CD14-positive monocyte (primary cell): ENCODE measurements at regions not wholly inside any gene's neighbourhood (a gene's known extent, or its start where the extent isn't known, plus 50 kb on each side); places are given as distances from the start of the nearest gene placed in this dataset.

Experiments
- DNase-seq, 3 donors: peaks; one replicate each; pipeline ENCODE4 v3.0.0-alpha.2; 2011 to 2022
- H2AFZ ChIP-seq: 2 replicates; pipeline ENCODE4 v1.6.0; 2012; ENCODE audit warnings: mild to moderate bottlenecking, low read depth, low read length, inconsistent platforms; ENCODE audit not compliant: insufficient read depth, poor library complexity, severe bottlenecking
- H3K27ac ChIP-seq, 2 donors: 1 replicate in 1 of 2; 2 replicates in 1 of 2; pipeline ENCODE4 v1.5.1; 2012 to 2013; ENCODE audit warnings: low read length in 2 of 2, control low read depth in 1 of 2, inconsistent platforms in 1 of 2, low read depth in 1 of 2, mild to moderate bottlenecking in 1 of 2
- H3K27me3 ChIP-seq, 2 donors: one replicate each; pipeline versions ENCODE4 v1.6.0 to v1.6.1; 2011 to 2013; ENCODE audit warnings: low read length in 2 of 2; ENCODE audit not compliant: control insufficient read depth in 2 of 2, insufficient read depth in 2 of 2
- H3K36me3 ChIP-seq, 2 donors: replicated peaks in 1 of 2; 1 replicate in 1 of 2; 2 replicates in 1 of 2; pipeline versions ENCODE4 v1.5.1 to v1.6.1; 2012 to 2013; ENCODE audit warnings: low read length in 2 of 2, control low read depth in 1 of 2, inconsistent platforms in 1 of 2, mild to moderate bottlenecking in 1 of 2; ENCODE audit not compliant: insufficient read depth in 2 of 2, control insufficient read depth in 1 of 2
- H3K4me1 ChIP-seq, 2 donors: 1 replicate in 1 of 2; 2 replicates in 1 of 2; pipeline versions ENCODE4 v1.5.1 to v1.6.1; 2012 to 2013; ENCODE audit warnings: low read length in 2 of 2, control low read depth in 1 of 2, inconsistent platforms in 1 of 2, mild to moderate bottlenecking in 1 of 2, moderate library complexity in 1 of 2; ENCODE audit not compliant: insufficient read depth in 2 of 2, control insufficient read depth in 1 of 2
- H3K4me2 ChIP-seq: replicated peaks from 2 replicates; pipeline ENCODE3; 2012; ENCODE audit warnings: low read length, moderate library complexity, mild to moderate bottlenecking; ENCODE audit not compliant: poor library complexity, severe bottlenecking; ENCODE audit errors: extremely low read depth
- H3K4me3 ChIP-seq, 3 experiments: fragments of 200-600 bp in 1 of 3; sonication (generic) in 1 of 3; replicated peaks in 1 of 3; 1 replicate in 2 of 3; 2 replicates in 1 of 3; pipeline ENCODE4 v1.5.1; 2011 to 2013; ENCODE audit warnings: low read length in 3 of 3, mild to moderate bottlenecking in 3 of 3, control low read depth in 2 of 3, low read depth in 2 of 3, inconsistent platforms in 1 of 3, moderate library complexity in 1 of 3
- H3K79me2 ChIP-seq: 2 replicates; pipeline ENCODE4 v1.6.0; 2012; ENCODE audit warnings: mild to moderate bottlenecking, control low read depth, inconsistent platforms, low read length, moderate library complexity; ENCODE audit not compliant: insufficient read depth
- H3K9ac ChIP-seq: 2 replicates; pipeline ENCODE4 v1.6.0; 2017; ENCODE audit warnings: low read length, mild to moderate bottlenecking; ENCODE audit not compliant: insufficient read depth, poor library complexity, severe bottlenecking
- H3K9me3 ChIP-seq, 2 donors: replicated peaks in 1 of 2; 1 replicate in 1 of 2; 2 replicates in 1 of 2; pipeline versions ENCODE4 v1.5.1 to v1.6.1; 2012 to 2013; ENCODE audit warnings: low read length in 2 of 2, control low read depth in 1 of 2; ENCODE audit not compliant: control insufficient read depth in 1 of 2, insufficient read depth in 1 of 2
- H4K20me1 ChIP-seq: 2 replicates; pipeline ENCODE4 v1.6.0; 2012; ENCODE audit warnings: mild to moderate bottlenecking, low read length, control low read depth, moderate library complexity; ENCODE audit not compliant: insufficient read depth
- H3K27ac Mint-ChIP-seq, 7 donors: one replicate each; pipeline ENCODE4 v1.8.0; 2020; ENCODE audit warnings: mild to moderate bottlenecking in 7 of 7, mixed read lengths in 7 of 7, moderate library complexity in 6 of 7, inconsistent platforms in 2 of 7
- H3K27me3 Mint-ChIP-seq, 3 donors: one replicate each; pipeline ENCODE4 v1.8.0; 2021 to 2022; ENCODE audit warnings: low read depth in 3 of 3, mild to moderate bottlenecking in 3 of 3, mixed read lengths in 3 of 3, moderate library complexity in 3 of 3, inconsistent platforms in 1 of 3
- H3K36me3 Mint-ChIP-seq, 2 donors: one replicate each; pipeline ENCODE4 v1.8.0; 2020; ENCODE audit warnings: mixed read lengths in 2 of 2, inconsistent platforms in 1 of 2, mild to moderate bottlenecking in 1 of 2
- H3K4me1 Mint-ChIP-seq: one replicate; pipeline ENCODE4 v1.8.0; 2020; ENCODE audit warnings: mild to moderate bottlenecking, mixed read lengths
- H3K4me3 Mint-ChIP-seq, 2 donors: one replicate each; pipeline ENCODE4 v1.8.0; 2020; ENCODE audit warnings: mild to moderate bottlenecking in 2 of 2, mixed read lengths in 2 of 2, moderate library complexity in 1 of 2
- H3K9me3 Mint-ChIP-seq, 7 donors: one replicate each; pipeline ENCODE4 v1.8.0; 2020 to 2022; ENCODE audit warnings: mixed read lengths in 7 of 7, mild to moderate bottlenecking in 6 of 7, moderate library complexity in 6 of 7, inconsistent platforms in 2 of 7
- CTCF ChIP-seq: fragments of 200-600 bp; IDR thresholded peaks from one replicate; pipeline ENCODE4 v1.8.0; 2022; ENCODE audit warnings: antibody characterized with exemption, mild to moderate bottlenecking
- WGBS: methylation state at CpG from one replicate; pipeline ENCODE4 v1.1.5; 2013; ENCODE audit warnings: missing lambda C conversion rate; ENCODE audit not compliant: insufficient coverage; 5-methylcytosine and 5-hydroxymethylcytosine counted together
- intact Hi-C, 2 donors: fragments of 100-400 bp; cut with micrococcal nuclease; formaldehyde crosslinking; loops; one replicate each; pipeline versions ENCODE4 v1.15.0 to v1.15.1; 2023

GRCh38 chr5:92086059-92086811 lies 703.1 kb upstream of the ARRDC3 start:
- WGBS = no CpG with 5 or more reads among the region's 8 CpGs
- H3K36me3 Mint-ChIP-seq = no peaks in the 10 kb centered on the region

More at GRCh38 chr5:92086059-92086811, 703.1 kb upstream of the ARRDC3 start:
- Histone ChIP-seq H3K4me3 (no peak overlapping the region), H3K27ac (no peak overlapping the region), H4K20me1 (no peaks in the 10 kb centered on the region), H3K79me2 (no peaks in the 10 kb centered on the region), H3K36me3 (no peaks in the 10 kb centered on the region), H3K27me3 (no peaks in the 10 kb centered on the region), H3K4me2 (no peak overlapping the region), H3K4me1 (no peaks in the 10 kb centered on the region), H3K9me3 (no peaks in the 10 kb centered on the region), H2AFZ (no peak overlapping the region), H3K9ac (no peak overlapping the region)
- TF ChIP-seq CTCF = no peak
- H3K4me3 Mint-ChIP-seq = no peak overlapping the region
- H3K9me3 Mint-ChIP-seq = peaks cover 0 to 6% (median 3%) of the 10 kb centered on the region in 7 donors
- no peaks in the 10 kb centered on the region for H3K27me3 Mint-ChIP-seq
- no peaks in the 10 kb centered on the region for H3K4me1 Mint-ChIP-seq
- intact Hi-C loops = no loop called here
- DNase-seq = no peak
- no peak overlapping the region for H3K27ac Mint-ChIP-seq
